HL-60 (cell line): ENCODE measurements at regions not wholly inside any gene's neighbourhood (a gene's known extent, or its start where the extent isn't known, plus 50 kb on each side); places are given as distances from the start of the nearest gene placed in this dataset.

Source experiments
- DNase-seq, 2 experiments: peaks; one replicate each; pipeline ENCODE4 v3.0.0-alpha.2; 2010 to 2020; ENCODE audit warnings: low read depth in 1 of 2, low spot score in 1 of 2
- H3K27ac ChIP-seq: fragments of 250-450 bp; sonication (Bioruptor Pico); replicated peaks from 2 replicates; pipeline ENCODE4 v1.5.1; 2020; ENCODE audit warnings: mild to moderate bottlenecking, moderate library complexity
- H3K27me3 ChIP-seq: fragments of 250-450 bp; sonication (Bioruptor Pico); 2 replicates; pipeline ENCODE4 v1.5.1; 2021; ENCODE audit warnings: mild to moderate bottlenecking, moderate library complexity; ENCODE audit not compliant: insufficient read depth, poor library complexity, severe bottlenecking
- H3K4me3 ChIP-seq: replicated peaks from 2 replicates; pipeline ENCODE4 v1.5.1; 2011; ENCODE audit warnings: mild to moderate bottlenecking, control low read depth, low read length; ENCODE audit not compliant: insufficient read depth
- GABPA ChIP-seq: IDR thresholded peaks from 2 replicates; pipeline ENCODE4 v1.6.1; 2012; ENCODE audit warnings: low read depth
- POLR2AphosphoS5 ChIP-seq: IDR thresholded peaks from 2 replicates; pipeline ENCODE4 v1.6.1; 2012; ENCODE audit warnings: low read depth
- SPI1 ChIP-seq: IDR thresholded peaks from 2 replicates; pipeline ENCODE4 v1.6.1; 2012; ENCODE audit warnings: low read depth, mild to moderate bottlenecking, borderline replicate concordance
- TF ChIP-seq, protein P1 (sequence below): IDR thresholded peaks from one replicate; pipeline ENCODE4 v1.5.1; 2011; ENCODE audit warnings: low read length, control low read depth, inconsistent platforms; ENCODE audit not compliant: insufficient read depth
- TF ChIP-seq, protein P2 (sequence below): IDR thresholded peaks from 2 replicates; pipeline ENCODE4 v1.6.1; 2012; ENCODE audit warnings: low read depth; ENCODE audit not compliant: insufficient replicate concordance

DNA sequence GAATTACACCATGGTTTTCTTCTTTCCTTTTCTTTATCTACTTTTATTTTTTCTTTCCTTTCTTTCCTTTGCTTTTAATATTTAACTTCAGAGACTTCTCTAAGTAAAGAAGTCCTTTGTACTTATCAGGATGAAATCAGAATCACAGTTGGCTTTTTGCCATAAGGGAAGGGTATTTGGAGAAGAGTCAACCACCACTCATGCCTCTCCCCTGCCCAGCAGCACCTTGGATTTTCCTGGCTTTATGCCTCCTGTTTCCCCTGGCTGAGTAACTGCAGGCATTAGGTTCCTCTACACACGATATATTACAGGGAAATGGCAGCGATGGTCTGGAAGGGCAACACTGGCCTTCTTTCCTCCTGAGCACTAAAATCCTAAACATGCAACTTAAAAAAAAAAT lies 266.4 kb upstream of the CAND1 start:
- TF ChIP-seq, protein P1, sequence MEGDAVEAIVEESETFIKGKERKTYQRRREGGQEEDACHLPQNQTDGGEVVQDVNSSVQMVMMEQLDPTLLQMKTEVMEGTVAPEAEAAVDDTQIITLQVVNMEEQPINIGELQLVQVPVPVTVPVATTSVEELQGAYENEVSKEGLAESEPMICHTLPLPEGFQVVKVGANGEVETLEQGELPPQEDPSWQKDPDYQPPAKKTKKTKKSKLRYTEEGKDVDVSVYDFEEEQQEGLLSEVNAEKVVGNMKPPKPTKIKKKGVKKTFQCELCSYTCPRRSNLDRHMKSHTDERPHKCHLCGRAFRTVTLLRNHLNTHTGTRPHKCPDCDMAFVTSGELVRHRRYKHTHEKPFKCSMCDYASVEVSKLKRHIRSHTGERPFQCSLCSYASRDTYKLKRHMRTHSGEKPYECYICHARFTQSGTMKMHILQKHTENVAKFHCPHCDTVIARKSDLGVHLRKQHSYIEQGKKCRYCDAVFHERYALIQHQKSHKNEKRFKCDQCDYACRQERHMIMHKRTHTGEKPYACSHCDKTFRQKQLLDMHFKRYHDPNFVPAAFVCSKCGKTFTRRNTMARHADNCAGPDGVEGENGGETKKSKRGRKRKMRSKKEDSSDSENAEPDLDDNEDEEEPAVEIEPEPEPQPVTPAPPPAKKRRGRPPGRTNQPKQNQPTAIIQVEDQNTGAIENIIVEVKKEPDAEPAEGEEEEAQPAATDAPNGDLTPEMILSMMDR: no peak
- TF ChIP-seq POLR2AphosphoS5: no peak
- TF ChIP-seq, protein P2, sequence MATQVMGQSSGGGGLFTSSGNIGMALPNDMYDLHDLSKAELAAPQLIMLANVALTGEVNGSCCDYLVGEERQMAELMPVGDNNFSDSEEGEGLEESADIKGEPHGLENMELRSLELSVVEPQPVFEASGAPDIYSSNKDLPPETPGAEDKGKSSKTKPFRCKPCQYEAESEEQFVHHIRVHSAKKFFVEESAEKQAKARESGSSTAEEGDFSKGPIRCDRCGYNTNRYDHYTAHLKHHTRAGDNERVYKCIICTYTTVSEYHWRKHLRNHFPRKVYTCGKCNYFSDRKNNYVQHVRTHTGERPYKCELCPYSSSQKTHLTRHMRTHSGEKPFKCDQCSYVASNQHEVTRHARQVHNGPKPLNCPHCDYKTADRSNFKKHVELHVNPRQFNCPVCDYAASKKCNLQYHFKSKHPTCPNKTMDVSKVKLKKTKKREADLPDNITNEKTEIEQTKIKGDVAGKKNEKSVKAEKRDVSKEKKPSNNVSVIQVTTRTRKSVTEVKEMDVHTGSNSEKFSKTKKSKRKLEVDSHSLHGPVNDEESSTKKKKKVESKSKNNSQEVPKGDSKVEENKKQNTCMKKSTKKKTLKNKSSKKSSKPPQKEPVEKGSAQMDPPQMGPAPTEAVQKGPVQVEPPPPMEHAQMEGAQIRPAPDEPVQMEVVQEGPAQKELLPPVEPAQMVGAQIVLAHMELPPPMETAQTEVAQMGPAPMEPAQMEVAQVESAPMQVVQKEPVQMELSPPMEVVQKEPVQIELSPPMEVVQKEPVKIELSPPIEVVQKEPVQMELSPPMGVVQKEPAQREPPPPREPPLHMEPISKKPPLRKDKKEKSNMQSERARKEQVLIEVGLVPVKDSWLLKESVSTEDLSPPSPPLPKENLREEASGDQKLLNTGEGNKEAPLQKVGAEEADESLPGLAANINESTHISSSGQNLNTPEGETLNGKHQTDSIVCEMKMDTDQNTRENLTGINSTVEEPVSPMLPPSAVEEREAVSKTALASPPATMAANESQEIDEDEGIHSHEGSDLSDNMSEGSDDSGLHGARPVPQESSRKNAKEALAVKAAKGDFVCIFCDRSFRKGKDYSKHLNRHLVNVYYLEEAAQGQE: no peak
- TF ChIP-seq SPI1: no peak
- no peak for TF ChIP-seq GABPA
- Histone ChIP-seq H3K27ac (no peak overlapping the region), H3K4me3 (no peak overlapping the region), H3K27me3 (peaks cover 2% of the 10 kb centered on the region)
- no peak for DNase-seq

DNA sequence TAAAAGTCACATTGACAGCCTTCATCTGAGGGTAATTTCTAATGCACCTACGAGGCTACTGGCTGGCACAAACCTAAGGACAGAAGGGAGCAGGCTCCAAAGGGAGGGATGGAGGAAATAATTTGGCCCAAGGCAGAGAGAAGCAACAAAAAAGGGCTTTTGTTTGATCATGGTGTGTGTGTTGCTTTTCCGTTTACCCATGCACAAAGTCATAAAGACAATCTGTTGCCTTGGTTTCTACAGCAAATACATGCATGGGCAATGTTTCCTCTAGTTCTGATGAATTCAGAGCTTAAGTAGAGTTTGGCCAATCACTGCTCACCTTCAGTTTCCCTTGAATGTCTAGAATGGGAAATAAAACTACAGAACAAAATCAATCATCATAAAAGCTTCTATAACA lies 262.5 kb upstream of the CAND1 start:
- Histone ChIP-seq H3K4me3 (no peak overlapping the region), H3K27ac (no peak overlapping the region), H3K27me3 (peaks cover 2% of the 10 kb centered on the region)
- TF ChIP-seq, protein P2: no peak
- TF ChIP-seq, protein P1: no peak
- no peak for TF ChIP-seq GABPA
- TF ChIP-seq SPI1: no peak
- TF ChIP-seq POLR2AphosphoS5: no peak
- DNase-seq: no peak

DNA sequence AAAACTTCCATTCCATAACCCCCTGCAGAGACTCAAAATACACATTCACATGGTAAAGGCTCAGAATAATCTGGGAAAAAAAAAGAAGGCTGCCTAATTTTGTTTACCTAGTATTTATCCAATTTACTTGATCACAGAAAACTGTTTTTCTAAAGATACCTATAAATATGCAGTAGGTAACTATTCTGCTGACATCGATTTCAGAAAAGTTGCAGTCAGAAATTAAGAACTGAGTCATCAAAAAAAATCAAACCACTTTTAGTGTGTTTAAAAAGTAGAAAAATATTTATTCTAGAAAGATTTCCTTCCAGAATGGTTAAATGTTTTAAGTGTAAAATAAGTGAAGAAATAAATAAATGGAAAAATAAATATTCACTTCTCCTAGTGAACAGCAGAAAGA lies 254.5 kb upstream of the CAND1 start:
- DNase-seq: no peak
- TF ChIP-seq GABPA (no peak), SPI1 (no peak), POLR2AphosphoS5 (no peak)
- TF ChIP-seq, protein P2: no peak
- TF ChIP-seq, protein P1: no peak
- Histone ChIP-seq H3K27ac (no peak overlapping the region), H3K4me3 (no peak overlapping the region), H3K27me3 (no peaks in the 10 kb centered on the region)
